ENCODE measurements at regions not wholly inside any gene's neighbourhood (a gene's known extent, or its start where the extent isn't known, plus 50 kb on each side); places are given as distances from the start of the nearest gene placed in this dataset.

DNA sequence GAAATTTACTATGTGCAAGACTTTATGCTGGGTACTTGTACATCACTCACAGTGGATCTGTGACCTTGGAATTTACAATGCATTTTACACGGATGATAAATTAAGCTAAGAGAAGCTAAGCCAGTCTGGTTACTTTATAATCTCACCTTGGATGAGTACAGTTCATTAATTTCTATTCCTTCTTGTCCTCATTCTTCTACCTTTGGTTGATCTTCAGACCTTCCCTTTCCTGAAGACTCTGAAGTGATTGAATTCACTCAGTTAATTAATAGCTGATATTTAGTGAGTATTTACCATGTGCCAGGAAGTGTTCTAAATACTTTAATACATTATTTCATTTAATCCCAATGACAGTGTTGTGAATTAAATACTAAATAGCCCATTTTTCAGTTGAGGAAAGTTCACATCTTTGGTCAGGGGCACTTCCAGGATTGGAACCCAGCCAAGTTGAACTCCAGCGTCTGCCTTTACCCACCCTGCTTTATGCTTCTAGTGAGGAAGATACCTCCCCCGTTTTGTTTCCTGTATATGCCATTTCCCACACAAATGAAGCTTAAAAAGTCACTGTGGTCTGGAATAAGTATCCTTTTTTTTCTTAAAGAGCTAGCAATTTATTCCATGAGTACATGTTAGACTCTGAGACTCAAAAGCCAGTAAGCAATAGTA is 146.6 kb downstream of the TLR5 start:
- DNase-seq (ENCODE audit: low read depth in 2 of 2): no peak

DNA sequence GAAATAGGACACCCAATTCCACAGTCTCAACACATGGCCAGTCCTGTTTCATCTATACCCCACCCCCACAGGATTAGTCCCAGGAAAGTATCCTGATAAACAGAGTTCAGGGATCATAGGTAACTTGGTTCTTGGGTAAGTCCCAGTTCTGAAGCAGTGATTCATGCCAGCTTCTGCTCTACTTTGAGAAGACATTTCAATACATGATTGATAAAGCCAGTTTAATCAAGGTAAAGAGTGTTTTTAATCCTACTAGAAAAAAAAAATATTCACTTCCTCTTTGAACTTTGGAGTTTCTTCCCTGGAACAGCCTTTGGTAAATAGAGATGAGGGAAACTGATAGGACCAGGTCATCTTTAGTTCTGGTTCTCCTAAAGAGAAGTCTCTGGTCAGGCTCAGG is 142.4 kb downstream of the TLR5 start:
- DNase-seq (ENCODE audit: low read depth in 2 of 2): no peak

DNA sequence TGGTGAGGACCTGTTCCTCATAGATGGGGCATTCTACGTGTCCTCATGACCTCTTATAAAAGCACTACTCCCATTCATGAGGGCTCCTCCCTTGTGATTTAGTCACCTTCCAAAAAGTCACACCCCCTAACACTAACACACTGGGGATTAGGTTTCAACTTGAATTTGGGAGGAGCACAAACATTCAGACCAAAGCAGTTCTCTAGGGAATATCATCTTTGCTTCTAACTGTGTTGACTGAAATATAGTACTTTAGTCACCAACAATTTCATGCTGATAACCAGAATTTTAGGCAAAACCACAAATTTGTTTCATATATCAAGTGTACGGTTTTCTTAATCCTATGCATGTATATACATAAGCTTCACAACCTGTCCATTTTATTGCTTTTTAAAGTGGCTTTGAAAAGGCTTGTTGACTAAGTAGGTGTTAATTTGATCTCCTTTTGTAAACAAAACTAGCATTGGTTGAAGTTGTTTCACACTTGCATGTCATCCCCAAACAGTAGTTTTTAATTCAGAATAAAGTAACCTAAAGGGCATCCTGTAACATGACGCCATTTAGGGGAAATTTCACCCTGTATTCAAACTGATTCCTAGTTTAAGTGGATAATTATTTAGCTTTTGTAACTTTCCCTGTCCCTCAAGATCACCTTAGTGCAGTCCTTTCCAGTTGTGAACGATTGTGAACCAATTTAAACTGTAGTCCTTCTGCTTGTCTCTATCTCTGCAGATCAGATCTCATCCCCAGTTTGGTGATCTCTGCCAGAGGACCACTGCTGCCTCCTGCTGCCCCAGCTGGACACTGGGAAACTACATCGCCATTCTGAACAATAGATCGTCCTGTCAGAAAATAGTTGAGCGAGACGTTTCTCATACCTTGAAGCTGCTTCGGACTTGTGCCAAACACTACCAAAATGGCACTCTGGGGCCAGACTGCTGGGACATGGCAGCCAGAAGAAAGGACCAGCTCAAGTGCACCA is 141.1 kb downstream of the TLR5 start:
- no peak for DNase-seq (ENCODE audit: low read depth in 2 of 2)

- DNase-seq (ENCODE audit: low read depth in 2 of 2): no peak
These were observed 139.5 kb downstream of the TLR5 start for GRCh38 chr1:223003549-223003948.

DNA sequence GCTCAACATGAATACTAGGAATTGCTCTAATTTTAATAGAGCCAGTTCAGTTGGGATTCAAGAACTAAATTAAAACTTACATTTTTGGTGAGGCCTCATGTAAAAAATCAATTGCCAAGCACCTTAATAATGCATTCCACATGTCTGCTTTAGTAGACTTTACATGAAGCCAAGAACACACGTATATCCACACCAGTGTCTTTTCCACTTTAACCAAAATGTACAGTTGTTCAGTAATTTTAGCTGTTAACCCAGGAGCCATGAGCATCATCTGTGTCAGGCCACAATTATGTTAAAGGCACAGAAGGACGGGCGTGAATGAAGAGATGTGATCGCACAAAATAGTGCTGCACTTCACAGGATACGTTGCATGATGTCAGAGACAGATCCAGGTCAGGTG is 136.7 kb downstream of the TLR5 start:
- DNase-seq (ENCODE audit: low read depth in 2 of 2): no peak

DNA sequence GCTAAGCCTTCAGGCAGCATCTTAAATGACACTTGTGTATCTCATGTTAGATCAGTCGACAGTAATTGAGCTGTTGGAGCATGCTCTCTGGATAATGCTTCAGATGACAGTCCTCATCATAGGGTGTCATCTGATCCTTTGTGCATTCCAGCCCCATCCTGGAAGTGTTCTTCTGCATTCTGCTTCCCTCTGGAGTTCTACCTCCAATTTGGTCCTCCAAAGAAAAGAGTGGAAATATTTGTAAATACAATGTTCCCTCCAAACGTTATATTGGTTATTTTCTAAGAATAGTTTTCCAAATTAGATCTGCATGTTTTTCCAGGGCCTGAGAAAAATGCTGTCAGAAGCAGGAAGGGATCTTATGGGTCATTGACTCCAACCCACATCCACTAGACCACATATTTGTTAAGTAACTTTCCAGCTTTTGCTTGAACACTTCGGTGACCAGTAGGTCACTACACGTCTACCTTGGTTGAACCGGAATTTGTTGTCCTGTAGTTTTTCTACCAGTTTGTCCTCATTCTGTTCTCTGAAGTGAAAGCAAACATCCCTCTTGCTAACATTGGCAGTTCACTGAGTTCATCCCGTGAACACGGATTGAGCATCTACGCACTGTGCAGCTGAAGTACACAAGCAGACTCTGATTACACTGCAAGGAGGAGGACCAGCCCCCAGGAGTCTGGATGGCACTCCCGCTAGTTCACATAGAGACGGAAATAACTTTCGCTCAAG is 136.0 kb downstream of the TLR5 start:
- DNase-seq (ENCODE audit: low read depth in 2 of 2): no peak

- no peak for DNase-seq (ENCODE audit: low read depth in 2 of 2)
These were observed 135.1 kb downstream of the TLR5 start for GRCh38 chr1:223007935-223008334.

DNA sequence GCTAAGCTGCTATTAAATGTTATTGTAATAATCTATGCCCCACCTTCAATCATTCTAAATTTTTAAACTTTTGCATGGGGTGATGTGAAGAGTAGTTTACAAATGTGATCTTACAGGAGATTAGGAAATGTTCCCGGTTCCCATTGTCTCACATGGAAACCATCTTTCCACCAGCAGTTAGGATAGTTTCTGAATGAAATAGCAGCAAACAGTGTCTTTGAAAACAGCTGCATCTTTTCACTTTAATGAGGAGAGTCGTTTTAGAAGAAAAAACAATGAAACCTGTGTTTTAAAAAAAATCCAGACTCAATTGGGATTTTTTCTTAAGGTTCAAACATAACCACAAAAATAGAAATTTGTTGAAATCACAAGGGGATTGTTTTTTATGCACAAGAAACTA is 134.2 kb downstream of the TLR5 start:
- DNase-seq (ENCODE audit: low read depth in 2 of 2): no peak

DNA sequence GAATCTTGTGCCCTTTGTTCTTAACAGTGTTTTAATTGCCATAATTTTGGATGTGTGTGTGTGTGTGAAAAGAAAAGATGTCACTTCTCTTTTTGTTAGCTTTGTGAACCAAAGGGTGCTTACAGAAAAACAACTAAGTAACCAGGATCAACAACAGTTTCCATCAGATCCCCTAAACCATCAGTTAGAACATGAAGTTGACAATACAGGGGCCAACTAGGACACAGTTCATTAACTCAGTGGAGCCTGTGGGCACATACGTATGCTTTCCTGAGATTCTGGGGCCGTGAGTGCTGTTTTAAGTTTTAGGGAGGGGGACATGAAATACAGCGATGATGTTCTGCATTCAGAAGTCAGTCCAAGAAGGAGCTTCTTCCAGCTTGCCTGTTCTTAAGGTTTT is 133.6 kb downstream of the TLR5 start:
- no peak for DNase-seq (ENCODE audit: low read depth in 2 of 2)

DNA sequence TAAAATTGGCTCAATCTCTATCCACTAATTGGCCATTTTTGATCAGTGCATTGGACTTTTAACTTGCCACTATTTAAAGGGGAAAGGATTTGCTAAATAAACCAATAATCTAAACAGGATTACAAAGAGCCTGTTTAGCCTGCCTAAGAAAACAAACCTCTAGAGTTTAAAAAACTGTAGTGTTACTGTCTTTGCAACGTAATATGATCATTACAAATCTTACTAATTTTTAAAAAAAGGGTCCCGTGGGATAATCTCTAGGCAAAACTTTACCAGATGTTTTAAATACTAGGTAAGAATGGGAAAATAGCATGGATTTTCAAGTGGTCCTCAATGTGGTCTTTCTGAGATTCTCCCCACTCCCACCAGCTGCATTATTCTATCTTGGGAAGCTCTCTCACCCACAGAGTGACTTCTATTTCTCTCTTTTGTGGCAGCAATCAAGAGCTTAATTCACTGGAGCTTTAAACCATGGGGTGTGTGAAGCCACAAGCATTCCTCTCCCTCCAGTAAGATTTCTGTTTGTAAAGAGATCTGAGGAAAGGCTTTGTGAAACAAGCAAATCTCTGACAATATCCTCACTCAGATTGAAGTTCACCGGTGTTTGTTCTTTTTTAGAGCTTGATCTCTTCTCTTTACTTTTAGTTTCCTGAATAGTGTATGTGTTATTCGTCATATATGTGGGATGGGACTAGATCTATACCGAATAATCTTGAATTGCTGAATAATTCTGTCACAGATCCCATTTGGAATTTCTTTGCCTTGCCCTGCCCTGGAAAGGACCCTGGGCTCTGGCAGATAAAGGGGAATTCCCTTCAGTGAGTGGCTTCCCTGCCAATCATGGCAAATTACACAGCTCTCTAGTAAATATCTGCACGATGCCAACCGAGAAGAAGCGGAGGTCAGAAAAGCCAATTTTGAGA is 132.2 kb downstream of the TLR5 start:
- DNase-seq (ENCODE audit: low read depth in 2 of 2): no peak

DNA sequence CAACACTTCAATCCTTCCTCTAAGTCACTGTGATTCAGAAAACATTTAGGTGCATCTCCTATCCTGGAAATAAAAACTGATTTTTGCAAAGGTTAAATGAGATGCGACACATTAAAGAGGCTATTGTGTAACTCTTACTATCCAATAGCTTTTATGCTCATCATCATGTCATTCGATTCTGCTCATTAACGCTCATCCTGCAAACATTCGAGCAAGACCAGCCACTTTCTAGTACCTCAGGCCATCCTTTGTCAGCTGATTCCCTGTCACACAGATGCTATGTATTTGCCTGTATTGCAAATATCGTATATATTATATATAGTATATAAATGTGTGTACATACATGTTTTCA is 131.6 kb downstream of the TLR5 start:
- no peak for DNase-seq (ENCODE audit: low read depth in 2 of 2)

DNA sequence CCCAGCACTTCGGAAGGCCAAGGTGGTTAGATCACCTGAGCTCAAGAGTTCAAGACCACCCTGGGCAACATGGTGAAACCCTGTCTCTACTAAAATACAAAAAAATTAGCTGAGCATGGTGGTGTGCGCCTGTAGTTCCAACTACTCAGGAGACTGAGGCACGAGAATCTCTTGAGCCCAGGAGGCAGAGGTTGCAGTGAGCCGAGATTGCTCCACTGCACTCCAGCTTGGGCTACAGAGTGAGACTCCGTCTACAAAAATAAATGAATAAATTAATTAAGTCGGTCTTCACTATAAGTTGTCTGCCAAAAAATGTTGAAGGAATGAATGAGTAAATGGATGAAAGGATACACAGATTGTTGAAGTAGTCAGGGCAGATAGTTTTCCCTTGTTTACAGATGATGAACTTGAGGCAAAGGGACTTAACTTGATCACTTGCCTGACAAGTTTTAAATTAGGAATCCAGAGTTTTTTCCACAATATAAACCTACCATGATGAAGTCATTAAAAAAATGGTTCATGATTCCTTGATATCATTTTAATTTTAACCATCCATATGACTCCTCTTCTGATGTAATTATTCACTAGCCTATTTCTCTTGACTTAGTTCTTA is 130.8 kb downstream of the TLR5 start:
- no peak for DNase-seq (ENCODE audit: low read depth in 2 of 2)

- no peak for DNase-seq (ENCODE audit: low read depth in 2 of 2)
These were observed 130.1 kb downstream of the TLR5 start for GRCh38 chr1:223012938-223013337.

- DNase-seq (ENCODE audit: low read depth in 2 of 2): no peak
These were observed 128.7 kb downstream of the TLR5 start for GRCh38 chr1:223014142-223014873.

DNA sequence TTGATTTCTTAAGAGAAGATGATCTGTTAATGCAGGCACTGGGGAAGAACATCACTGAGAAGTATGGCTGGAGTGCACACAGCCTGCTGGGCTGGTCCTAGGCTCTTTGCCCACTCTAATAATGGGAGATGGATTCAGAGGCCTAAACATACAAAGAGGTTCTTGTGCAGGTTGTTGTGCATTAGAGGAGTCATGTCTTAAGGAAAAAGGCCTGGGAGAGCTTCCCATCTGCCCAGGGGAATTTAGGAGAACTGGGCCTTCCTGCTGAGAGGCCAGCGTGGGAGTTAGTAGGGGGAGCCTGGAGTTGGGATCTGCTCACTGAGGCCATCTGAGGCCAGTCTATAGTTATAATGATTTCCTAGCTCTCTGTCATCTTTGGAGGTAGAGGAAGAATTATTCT is 126.7 kb downstream of the TLR5 start:
- DNase-seq (ENCODE audit: low read depth in 2 of 2): no peak

DNA sequence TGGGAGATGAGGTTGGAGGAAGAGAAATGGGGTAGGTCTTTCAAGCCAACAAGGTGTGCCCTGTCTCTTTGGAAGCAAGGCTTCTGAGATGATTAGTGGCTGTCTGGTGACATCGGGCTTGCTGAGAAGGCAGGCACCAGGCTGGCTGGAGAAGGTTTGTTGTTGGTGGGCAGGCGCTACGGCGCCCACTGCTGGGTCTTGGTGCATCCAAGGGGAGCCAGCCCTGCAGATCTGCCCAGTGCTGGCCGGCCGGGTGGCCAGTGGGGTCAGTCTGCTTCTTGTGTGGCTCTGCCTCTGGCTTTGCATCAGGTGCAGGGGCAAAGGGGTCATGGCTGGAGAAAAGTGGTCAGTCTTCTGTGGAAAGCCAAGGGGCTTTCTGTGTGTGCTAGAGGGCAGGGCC is 126.2 kb downstream of the TLR5 start:
- DNase-seq (ENCODE audit: low read depth in 2 of 2): no peak

GRCh38 chr1:223017291-223017690 is 125.8 kb downstream of the TLR5 start:
- DNase-seq (ENCODE audit: low read depth in 2 of 2): no peak

DNA sequence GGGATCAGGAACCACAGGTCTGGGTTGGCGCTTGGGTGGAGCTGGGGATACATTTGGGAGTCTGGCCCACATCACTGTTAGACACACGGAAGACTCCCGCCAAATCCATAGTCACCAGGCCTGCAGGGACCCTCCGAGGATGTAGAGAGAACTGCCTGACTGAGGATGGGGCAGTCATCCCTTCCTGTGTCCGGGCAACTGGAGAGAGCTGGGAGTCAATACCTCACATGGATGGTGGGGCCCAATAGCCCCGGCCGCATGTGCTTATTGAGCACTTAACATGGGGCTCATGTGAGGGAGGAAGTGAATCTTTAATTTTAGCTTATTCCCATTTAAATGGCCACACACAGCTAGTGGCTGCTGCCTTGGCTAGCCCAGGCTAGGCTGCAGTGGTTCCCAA is 124.5 kb downstream of the TLR5 start:
- no peak for DNase-seq (ENCODE audit: low read depth in 2 of 2)

DNA sequence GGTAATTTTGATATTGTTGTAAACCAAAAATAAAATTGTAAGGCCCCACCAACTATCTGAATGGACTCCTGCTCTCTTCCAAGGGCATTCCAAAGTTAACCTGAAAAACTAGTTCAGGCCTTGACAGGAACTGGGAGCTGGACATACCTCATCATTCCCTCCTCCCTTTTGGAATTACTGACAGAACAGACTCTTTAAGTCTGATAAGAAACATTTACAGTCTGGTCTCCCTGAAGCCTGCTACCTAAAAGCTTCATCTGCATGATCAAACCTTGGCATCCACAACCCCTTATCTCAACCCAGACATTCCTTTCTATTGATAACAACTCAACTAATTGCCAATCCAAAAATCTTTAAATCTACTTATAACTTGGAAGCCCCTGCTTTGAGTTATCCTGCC is 123.8 kb downstream of the TLR5 start:
- no peak for DNase-seq (ENCODE audit: low read depth in 2 of 2)

- no peak for DNase-seq (ENCODE audit: low read depth in 2 of 2)
These were observed 122.3 kb downstream of the TLR5 start for GRCh38 chr1:223020770-223021169.
